ENCODE measurements at regions not wholly inside any gene's neighbourhood (a gene's known extent, or its start where the extent isn't known, plus 50 kb on each side); places are given as distances from the start of the nearest gene placed in this dataset.
"Not testable (repeated sequence)": the region's sequence is repeated elsewhere in the genome, so short reads cannot be mapped to it uniquely, and the experiment has no call there.

GRCh38 chr5:92760550-92760949 is 820.5 kb downstream of the NR2F1-AS1 start:
- DNase-seq, result no peak

GRCh38 chr5:92758552-92758951 is 822.5 kb downstream of the NR2F1-AS1 start:
- DNase-seq, result no peak

- DNase-seq, result no peak
These were observed 831.1 kb downstream of the NR2F1-AS1 start for GRCh38 chr5:92749943-92750342.

GRCh38 chr5:92748072-92748676 is 832.8 kb downstream of the NR2F1-AS1 start:
- no peak for DNase-seq

GRCh38 chr5:92741906-92742305 is 839.1 kb downstream of the NR2F1-AS1 start:
- no peak for DNase-seq

GRCh38 chr5:92734211-92734940 is 846.6 kb downstream of the NR2F1-AS1 start:
- peak; percentile 6 for DNase-seq

- DNase-seq, result no peak
These were observed 850.5 kb downstream of the NR2F1-AS1 start for GRCh38 chr5:92730486-92730885.

- DNase-seq, result no peak
These were observed 851.9 kb downstream of the NR2F1-AS1 start for GRCh38 chr5:92729088-92729487.

- no peak for DNase-seq
These were observed 865.0 kb downstream of the NR2F1-AS1 start for GRCh38 chr5:92715946-92716520.

- no peak for DNase-seq
These were observed 867.2 kb downstream of the NR2F1-AS1 start for GRCh38 chr5:92713826-92714225.

GRCh38 chr5:92713335-92713743 is 867.7 kb downstream of the NR2F1-AS1 start:
- no peak for DNase-seq

- DNase-seq, result no peak
These were observed 869.1 kb downstream of the NR2F1-AS1 start for GRCh38 chr5:92711956-92712355.

- DNase-seq, result peak; percentile 2
These were observed 876.4 kb downstream of the NR2F1-AS1 start for GRCh38 chr5:92704590-92704989.

GRCh38 chr5:92703976-92704375 is 877.0 kb downstream of the NR2F1-AS1 start:
- DNase-seq, result no peak

GRCh38 chr5:92695123-92696003 is 885.7 kb downstream of the NR2F1-AS1 start:
- DNase-seq, result no peak

GRCh38 chr5:92694067-92694466 is 887.0 kb downstream of the NR2F1-AS1 start:
- DNase-seq, result no peak

- DNase-seq, result not testable (repeated sequence)
These were observed 889.1 kb downstream of the NR2F1-AS1 start for GRCh38 chr5:92691955-92692354.

- DNase-seq, result no peak
These were observed 892.9 kb downstream of the NR2F1-AS1 start for GRCh38 chr5:92687821-92688722.

GRCh38 chr5:92678640-92679039 is 902.4 kb downstream of the NR2F1-AS1 start:
- DNase-seq, result no peak

GRCh38 chr5:92676215-92677165 is 904.5 kb downstream of the NR2F1-AS1 start:
- DNase-seq, result no peak

- DNase-seq, result no peak
These were observed 906.7 kb downstream of the NR2F1-AS1 start for GRCh38 chr5:92674321-92674720.
